ENCODE measurements at regions not wholly inside any gene's neighbourhood (a gene's known extent, or its start where the extent isn't known, plus 50 kb on each side); places are given as distances from the start of the nearest gene placed in this dataset.

DNA sequence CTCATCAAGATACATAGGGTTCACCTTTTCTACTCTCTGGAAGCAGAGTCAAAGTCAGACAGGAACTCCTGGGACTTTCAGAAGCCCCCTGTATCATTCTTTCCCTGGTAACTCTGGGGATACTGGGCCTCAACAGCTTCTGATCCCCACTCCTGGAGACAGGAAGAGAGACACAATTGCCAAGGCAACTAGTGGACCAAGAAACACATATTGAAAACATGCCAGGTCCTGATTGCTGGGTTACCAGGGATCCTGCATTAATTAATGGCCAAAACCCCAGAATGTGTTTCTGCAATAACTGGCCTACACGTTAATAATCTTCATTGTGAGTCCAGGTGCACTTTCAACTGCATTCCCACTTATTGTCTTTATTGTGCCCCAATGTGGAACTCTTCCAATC, 260.8 kb upstream of the POU2AF2 start:
- H3K4me1 ChIP-seq (ENCODE audit: control insufficient read depth in 1 of 2, insufficient read depth in 2 of 2, low read length in 2 of 2), result 0 out of 4 replicates have a peak, but pooled peaks cover 0 to 3% of the 10 kb centered on the region in 2 experiments
- ATAC-seq, result no peak
- H3K9ac ChIP-seq (ENCODE audit: low read length), result no peak overlapping the region
- TF ChIP-seq, protein P1, sequence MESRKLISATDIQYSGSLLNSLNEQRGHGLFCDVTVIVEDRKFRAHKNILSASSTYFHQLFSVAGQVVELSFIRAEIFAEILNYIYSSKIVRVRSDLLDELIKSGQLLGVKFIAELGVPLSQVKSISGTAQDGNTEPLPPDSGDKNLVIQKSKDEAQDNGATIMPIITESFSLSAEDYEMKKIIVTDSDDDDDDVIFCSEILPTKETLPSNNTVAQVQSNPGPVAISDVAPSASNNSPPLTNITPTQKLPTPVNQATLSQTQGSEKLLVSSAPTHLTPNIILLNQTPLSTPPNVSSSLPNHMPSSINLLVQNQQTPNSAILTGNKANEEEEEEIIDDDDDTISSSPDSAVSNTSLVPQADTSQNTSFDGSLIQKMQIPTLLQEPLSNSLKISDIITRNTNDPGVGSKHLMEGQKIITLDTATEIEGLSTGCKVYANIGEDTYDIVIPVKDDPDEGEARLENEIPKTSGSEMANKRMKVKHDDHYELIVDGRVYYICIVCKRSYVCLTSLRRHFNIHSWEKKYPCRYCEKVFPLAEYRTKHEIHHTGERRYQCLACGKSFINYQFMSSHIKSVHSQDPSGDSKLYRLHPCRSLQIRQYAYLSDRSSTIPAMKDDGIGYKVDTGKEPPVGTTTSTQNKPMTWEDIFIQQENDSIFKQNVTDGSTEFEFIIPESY (IDR thresholded peaks at IDR 0.05; ENCODE audit: extremely low read depth, insufficient replicate concordance, low read length), result no peak
- TF ChIP-seq TCF7L2 (IDR thresholded peaks at IDR 0.05; ENCODE audit: borderline replicate concordance, extremely low read depth, insufficient read depth, insufficient read length), result no peak
- TF ChIP-seq, protein P2, sequence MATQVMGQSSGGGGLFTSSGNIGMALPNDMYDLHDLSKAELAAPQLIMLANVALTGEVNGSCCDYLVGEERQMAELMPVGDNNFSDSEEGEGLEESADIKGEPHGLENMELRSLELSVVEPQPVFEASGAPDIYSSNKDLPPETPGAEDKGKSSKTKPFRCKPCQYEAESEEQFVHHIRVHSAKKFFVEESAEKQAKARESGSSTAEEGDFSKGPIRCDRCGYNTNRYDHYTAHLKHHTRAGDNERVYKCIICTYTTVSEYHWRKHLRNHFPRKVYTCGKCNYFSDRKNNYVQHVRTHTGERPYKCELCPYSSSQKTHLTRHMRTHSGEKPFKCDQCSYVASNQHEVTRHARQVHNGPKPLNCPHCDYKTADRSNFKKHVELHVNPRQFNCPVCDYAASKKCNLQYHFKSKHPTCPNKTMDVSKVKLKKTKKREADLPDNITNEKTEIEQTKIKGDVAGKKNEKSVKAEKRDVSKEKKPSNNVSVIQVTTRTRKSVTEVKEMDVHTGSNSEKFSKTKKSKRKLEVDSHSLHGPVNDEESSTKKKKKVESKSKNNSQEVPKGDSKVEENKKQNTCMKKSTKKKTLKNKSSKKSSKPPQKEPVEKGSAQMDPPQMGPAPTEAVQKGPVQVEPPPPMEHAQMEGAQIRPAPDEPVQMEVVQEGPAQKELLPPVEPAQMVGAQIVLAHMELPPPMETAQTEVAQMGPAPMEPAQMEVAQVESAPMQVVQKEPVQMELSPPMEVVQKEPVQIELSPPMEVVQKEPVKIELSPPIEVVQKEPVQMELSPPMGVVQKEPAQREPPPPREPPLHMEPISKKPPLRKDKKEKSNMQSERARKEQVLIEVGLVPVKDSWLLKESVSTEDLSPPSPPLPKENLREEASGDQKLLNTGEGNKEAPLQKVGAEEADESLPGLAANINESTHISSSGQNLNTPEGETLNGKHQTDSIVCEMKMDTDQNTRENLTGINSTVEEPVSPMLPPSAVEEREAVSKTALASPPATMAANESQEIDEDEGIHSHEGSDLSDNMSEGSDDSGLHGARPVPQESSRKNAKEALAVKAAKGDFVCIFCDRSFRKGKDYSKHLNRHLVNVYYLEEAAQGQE (IDR thresholded peaks at IDR 0.05; ENCODE audit: low read depth), result no peak
- no peaks in the 10 kb centered on the region for H3K9me2 ChIP-seq (ENCODE audit: insufficient read depth)
- H3K27me3 ChIP-seq (ENCODE audit: insufficient read depth, low read length), result 0 out of 2 replicates have a peak, but pooled peaks cover 8% of the 10 kb centered on the region
- H3K36me3 ChIP-seq (ENCODE audit: control insufficient read depth in 1 of 2, insufficient read depth in 2 of 2, low read length in 2 of 2), result no peaks in the 10 kb centered on the region
- ChIA-PET POLR2A (no interaction called here), RAD21 (ENCODE audit: low non-redundant PET in 1 of 2, low total read pairs in 2 of 2, uncharacterized antibody in 2 of 2, unreplicated experiment in 2 of 2) (no interaction called here), CTCF (no interaction called here)
- no peak overlapping the region for H2AFZ ChIP-seq (ENCODE audit: low read depth, low read length, poor library complexity, severe bottlenecking)
- intact Hi-C loops (cut with micrococcal nuclease), result no loop called here
- BruUV-seq (replicated peaks), result no TSS peak
- H3K27ac ChIP-seq (ENCODE audit: low read depth, low read length), result no peak overlapping the region
- no peak overlapping the region for H3K4me3 ChIP-seq (replicated peaks in 1 of 2; ENCODE audit: low read depth in 1 of 2, low read length in 2 of 2)
- DNase-seq (ENCODE audit: low read depth, low spot score), result no peak
- H4K20me1 ChIP-seq (ENCODE audit: insufficient read depth), result no peaks in the 10 kb centered on the region
- H3K79me2 ChIP-seq (ENCODE audit: insufficient read depth, low read length), result no peaks in the 10 kb centered on the region
- no peaks in the 10 kb centered on the region for H3K9me3 ChIP-seq (ENCODE audit: control insufficient read depth in 1 of 2, insufficient read depth in 1 of 2, low read depth in 1 of 2, low read length in 2 of 2)
- no peak overlapping the region for H3K4me2 ChIP-seq (ENCODE audit: low read length)
